ENCODE measurements at regions not wholly inside any gene's neighbourhood (a gene's known extent, or its start where the extent isn't known, plus 50 kb on each side); places are given as distances from the start of the nearest gene placed in this dataset.
"Not testable (repeated sequence)": the region's sequence is repeated elsewhere in the genome, so short reads cannot be mapped to it uniquely, and the experiment has no call there.

DNA sequence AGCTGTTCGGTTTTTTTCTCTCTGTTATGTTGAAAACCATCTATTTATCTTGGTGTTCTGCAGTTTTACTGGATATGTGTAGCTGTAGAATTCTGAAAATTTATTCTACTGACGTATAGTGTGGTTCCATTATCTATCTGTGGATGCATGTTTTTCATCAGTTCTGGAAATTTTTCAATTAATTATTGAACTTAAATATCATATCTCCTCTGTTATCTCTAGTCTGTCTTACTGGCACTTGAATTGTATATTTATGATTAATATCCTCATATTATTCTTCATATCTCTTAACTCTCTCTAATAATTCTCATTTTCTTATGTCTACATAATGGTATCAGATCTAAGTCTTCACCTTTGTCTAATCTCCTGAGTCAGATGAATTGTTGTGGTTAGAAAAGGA is 501.7 kb downstream of the STK39 start:
- H3K4me2 ChIP-seq (ENCODE audit: low read length), result no peak overlapping the region
- BruUV-seq (replicated peaks), result no TSS peak
- H2AFZ ChIP-seq (ENCODE audit: low read length), result no peak overlapping the region
- H3K4me3 ChIP-seq (ENCODE audit: low read depth, low read length, poor library complexity, severe bottlenecking), result no peak overlapping the region
- H3K9me2 ChIP-seq (ENCODE audit: insufficient read depth, low read length), result no peaks in the 10 kb centered on the region
- H3K9me3 ChIP-seq (ENCODE audit: low read length), result no peaks in the 10 kb centered on the region
- H3K36me3 ChIP-seq (ENCODE audit: insufficient read depth, low read length), result no peaks in the 10 kb centered on the region
- ChIA-PET CTCF (ENCODE audit: unreplicated experiment) (no interaction called here), POLR2A (no interaction called here)
- H4K20me1 ChIP-seq (ENCODE audit: insufficient read depth, low read length), result no peaks in the 10 kb centered on the region
- DNase-seq (ENCODE audit: low spot score), result no peak
- no peaks in the 10 kb centered on the region for H3K79me2 ChIP-seq (ENCODE audit: insufficient read depth, low read depth, low read length)
- no peak overlapping the region for H3K27ac ChIP-seq (ENCODE audit: low read depth, low read length, poor library complexity, severe bottlenecking)
- no peaks in the 10 kb centered on the region for H3K4me1 ChIP-seq (ENCODE audit: insufficient read depth, low read length, poor library complexity, severe bottlenecking)
- intact Hi-C loops (cut with micrococcal nuclease; ENCODE audit: unreplicated experiment), result no loop called here
- TF ChIP-seq, protein P1, sequence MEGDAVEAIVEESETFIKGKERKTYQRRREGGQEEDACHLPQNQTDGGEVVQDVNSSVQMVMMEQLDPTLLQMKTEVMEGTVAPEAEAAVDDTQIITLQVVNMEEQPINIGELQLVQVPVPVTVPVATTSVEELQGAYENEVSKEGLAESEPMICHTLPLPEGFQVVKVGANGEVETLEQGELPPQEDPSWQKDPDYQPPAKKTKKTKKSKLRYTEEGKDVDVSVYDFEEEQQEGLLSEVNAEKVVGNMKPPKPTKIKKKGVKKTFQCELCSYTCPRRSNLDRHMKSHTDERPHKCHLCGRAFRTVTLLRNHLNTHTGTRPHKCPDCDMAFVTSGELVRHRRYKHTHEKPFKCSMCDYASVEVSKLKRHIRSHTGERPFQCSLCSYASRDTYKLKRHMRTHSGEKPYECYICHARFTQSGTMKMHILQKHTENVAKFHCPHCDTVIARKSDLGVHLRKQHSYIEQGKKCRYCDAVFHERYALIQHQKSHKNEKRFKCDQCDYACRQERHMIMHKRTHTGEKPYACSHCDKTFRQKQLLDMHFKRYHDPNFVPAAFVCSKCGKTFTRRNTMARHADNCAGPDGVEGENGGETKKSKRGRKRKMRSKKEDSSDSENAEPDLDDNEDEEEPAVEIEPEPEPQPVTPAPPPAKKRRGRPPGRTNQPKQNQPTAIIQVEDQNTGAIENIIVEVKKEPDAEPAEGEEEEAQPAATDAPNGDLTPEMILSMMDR (conservative IDR thresholded peaks at IDR 0.05; ENCODE audit: low read length), result no peak
- no peak for TF ChIP-seq EZH2phosphoT487 (IDR thresholded peaks at IDR 0.05; ENCODE audit: borderline replicate concordance, low read depth, low read length)

DNA sequence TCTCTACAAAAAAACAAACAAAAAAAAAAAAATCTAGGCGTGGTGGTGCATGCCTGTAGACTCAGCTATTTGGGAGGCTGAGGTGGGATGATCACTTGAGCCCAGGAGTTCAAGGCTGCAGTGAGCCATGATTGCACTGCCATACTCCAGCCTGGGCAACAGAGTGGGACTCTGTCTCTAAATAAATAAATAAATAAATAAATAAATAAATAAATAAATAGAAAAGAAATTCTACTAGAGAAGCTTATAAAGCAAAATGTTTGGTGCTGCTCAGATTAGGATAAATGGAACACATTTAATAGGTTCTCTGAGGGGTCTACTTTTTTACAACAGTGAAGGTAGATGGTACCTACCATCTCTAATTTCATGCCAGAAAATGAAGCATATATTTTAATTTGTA is 507.5 kb downstream of the STK39 start:
- H3K36me3 ChIP-seq (ENCODE audit: insufficient read depth, low read length); CTCF ChIA-PET (ENCODE audit: unreplicated experiment); H3K9me2 ChIP-seq (ENCODE audit: insufficient read depth, low read length); H2AFZ ChIP-seq (ENCODE audit: low read length); H3K79me2 ChIP-seq (ENCODE audit: insufficient read depth, low read depth, low read length); H3K4me2 ChIP-seq (ENCODE audit: low read length); H4K20me1 ChIP-seq (ENCODE audit: insufficient read depth, low read length); DNase-seq (ENCODE audit: low spot score); H3K9me3 ChIP-seq (ENCODE audit: low read length); H3K4me3 ChIP-seq (ENCODE audit: low read depth, low read length, poor library complexity, severe bottlenecking); BruUV-seq (replicated peaks); H3K4me1 ChIP-seq (ENCODE audit: insufficient read depth, low read length, poor library complexity, severe bottlenecking); H3K27ac ChIP-seq (ENCODE audit: low read depth, low read length, poor library complexity, severe bottlenecking); intact Hi-C loops (cut with micrococcal nuclease; ENCODE audit: unreplicated experiment): not testable (repeated sequence)
- POLR2A ChIA-PET, result interaction anchor here (0.8 to 1.5 kb wide), 2 partner anchors 19 to 34 kb away, joined by 3 to 4 read pairs; no protein-coding TSS in a partner anchor

DNA sequence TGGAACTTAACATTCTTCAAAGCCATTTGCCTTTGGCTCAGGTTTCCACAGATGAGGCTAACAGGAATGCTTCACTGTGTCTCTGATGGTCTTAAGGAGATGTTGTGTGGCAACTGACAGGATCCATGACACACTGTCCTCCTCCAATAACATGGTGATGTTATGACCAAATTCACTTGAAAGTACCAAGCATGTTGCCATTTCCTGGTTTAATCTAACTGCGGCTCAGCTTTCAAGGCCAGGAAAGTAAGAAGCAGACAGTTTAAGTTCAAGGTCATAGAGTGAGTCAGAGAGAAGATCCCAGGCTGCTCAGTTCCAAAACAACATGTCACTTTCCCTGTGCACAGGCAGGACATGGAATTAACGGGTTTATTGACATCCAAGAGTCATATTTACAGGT is 513.6 kb downstream of the STK39 start:
- TF ChIP-seq, protein P1 (conservative IDR thresholded peaks at IDR 0.05; ENCODE audit: low read length), result no peak
- no peak for TF ChIP-seq EZH2phosphoT487 (IDR thresholded peaks at IDR 0.05; ENCODE audit: borderline replicate concordance, low read depth, low read length)
- DNase-seq (ENCODE audit: low spot score), result no peak
- Histone ChIP-seq H3K9me2 (ENCODE audit: insufficient read depth, low read length) (no peaks in the 10 kb centered on the region), H3K9me3 (ENCODE audit: low read length) (no peaks in the 10 kb centered on the region), H2AFZ (ENCODE audit: low read length) (no peak overlapping the region), H3K27ac (ENCODE audit: low read depth, low read length, poor library complexity, severe bottlenecking) (no peak overlapping the region), H3K4me3 (ENCODE audit: low read depth, low read length, poor library complexity, severe bottlenecking) (no peak overlapping the region), H3K4me1 (ENCODE audit: insufficient read depth, low read length, poor library complexity, severe bottlenecking) (no peaks in the 10 kb centered on the region), H3K4me2 (ENCODE audit: low read length) (no peak overlapping the region), H4K20me1 (ENCODE audit: insufficient read depth, low read length) (no peaks in the 10 kb centered on the region), H3K36me3 (ENCODE audit: insufficient read depth, low read length) (no peaks in the 10 kb centered on the region), H3K79me2 (ENCODE audit: insufficient read depth, low read depth, low read length) (no peaks in the 10 kb centered on the region)
- intact Hi-C loops (cut with micrococcal nuclease; ENCODE audit: unreplicated experiment), result no loop called here
- ChIA-PET CTCF (ENCODE audit: unreplicated experiment) (no interaction called here), POLR2A (interaction anchor here (0.7 kb wide), 1 partner anchor 381 kb away, joined by 3 read pairs; no protein-coding TSS in a partner anchor)
- BruUV-seq (replicated peaks), result no TSS peak
